ENCODE measurements at regions not wholly inside any gene's neighbourhood (a gene's known extent, or its start where the extent isn't known, plus 50 kb on each side); places are given as distances from the start of the nearest gene placed in this dataset.
A peak's percentile ranks its signal among the peaks of the same experiment; 100 is the strongest.

DNA sequence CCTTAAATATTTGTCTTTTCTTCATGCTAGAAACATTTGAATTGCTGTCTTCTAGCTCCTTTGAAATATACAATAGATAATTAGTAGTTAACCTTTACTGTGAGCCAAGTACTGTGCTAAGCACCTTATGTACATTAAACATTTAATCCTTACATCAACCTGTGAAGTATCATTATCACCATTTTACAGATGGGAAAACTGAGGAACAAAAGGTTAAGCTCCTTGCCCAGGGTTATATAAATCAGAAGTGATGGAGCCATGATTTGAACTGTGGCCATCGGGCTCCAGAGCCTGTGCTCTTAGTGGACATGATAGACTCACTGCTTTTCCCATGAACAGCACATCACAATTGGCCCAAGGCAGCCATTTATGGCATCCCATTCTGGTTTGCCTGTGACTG lies 140.9 kb downstream of the UNC5CL start:
- no peak overlapping the region for H3K4me3 ChIP-seq (ENCODE audit: low read length)
- TF ChIP-seq, protein P1, sequence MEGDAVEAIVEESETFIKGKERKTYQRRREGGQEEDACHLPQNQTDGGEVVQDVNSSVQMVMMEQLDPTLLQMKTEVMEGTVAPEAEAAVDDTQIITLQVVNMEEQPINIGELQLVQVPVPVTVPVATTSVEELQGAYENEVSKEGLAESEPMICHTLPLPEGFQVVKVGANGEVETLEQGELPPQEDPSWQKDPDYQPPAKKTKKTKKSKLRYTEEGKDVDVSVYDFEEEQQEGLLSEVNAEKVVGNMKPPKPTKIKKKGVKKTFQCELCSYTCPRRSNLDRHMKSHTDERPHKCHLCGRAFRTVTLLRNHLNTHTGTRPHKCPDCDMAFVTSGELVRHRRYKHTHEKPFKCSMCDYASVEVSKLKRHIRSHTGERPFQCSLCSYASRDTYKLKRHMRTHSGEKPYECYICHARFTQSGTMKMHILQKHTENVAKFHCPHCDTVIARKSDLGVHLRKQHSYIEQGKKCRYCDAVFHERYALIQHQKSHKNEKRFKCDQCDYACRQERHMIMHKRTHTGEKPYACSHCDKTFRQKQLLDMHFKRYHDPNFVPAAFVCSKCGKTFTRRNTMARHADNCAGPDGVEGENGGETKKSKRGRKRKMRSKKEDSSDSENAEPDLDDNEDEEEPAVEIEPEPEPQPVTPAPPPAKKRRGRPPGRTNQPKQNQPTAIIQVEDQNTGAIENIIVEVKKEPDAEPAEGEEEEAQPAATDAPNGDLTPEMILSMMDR (IDR thresholded peaks at IDR 0.05; ENCODE audit: insufficient read depth, low read depth, low read length, missing control alignments), result no peak
- DNase-seq (ENCODE audit: low read depth), result no peak

DNA sequence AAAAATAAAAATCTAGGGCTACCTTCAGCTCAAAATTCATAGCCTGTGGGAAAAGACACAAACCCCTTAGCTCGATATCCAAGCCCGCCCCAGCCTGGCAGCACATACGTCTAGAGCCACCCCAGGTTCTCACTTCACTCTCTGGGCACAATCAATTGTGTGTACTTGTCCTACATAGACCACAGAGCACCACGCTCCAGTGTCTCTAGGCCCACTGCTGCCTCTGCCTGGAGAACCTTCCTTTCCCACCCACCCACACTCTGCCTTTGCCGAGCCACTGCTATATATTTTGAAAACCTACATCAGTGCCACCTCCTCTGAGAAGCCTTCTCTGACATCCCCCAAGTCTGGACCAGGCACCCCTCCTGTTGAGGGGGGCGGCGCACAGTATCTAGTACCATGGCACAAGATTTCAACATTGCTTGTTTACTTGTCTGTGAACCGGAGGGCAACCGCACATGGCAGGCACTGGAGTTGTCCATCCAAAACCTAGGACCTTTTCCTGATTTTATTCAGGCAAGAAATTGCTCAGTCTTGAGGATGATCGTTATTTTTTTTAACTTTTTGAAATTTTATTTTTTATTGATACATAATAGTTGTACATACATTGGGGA lies 141.5 kb downstream of the UNC5CL start:
- DNase-seq (ENCODE audit: low read depth), result no peak
- TF ChIP-seq, protein P1 (IDR thresholded peaks at IDR 0.05; ENCODE audit: insufficient read depth, low read depth, low read length, missing control alignments), result no peak
- H3K4me3 ChIP-seq (ENCODE audit: low read length), result no peak overlapping the region

DNA sequence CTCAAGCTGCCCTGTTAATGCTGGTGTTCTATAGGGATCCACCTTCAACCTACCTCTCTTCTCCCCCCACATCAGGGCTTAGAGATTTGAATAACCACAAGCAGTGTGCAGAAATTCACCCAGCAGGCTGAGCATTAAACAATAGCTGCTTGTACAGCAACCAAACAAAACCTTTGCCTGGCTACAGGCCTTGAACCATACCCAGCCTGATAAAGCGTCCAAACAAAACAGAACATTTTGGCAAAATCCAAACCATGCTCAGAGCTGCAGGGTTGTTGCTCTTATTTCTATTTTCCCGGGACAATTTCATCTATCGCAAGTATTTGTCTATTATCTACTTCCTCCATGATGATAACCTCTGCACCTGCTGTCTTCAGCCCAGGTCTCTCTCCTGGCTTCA lies 142.3 kb downstream of the UNC5CL start:
- DNase-seq (ENCODE audit: low read depth), result no peak
- TF ChIP-seq, protein P1 (IDR thresholded peaks at IDR 0.05; ENCODE audit: insufficient read depth, low read depth, low read length, missing control alignments), result no peak
- H3K4me3 ChIP-seq (ENCODE audit: low read length), result no peak overlapping the region

DNA sequence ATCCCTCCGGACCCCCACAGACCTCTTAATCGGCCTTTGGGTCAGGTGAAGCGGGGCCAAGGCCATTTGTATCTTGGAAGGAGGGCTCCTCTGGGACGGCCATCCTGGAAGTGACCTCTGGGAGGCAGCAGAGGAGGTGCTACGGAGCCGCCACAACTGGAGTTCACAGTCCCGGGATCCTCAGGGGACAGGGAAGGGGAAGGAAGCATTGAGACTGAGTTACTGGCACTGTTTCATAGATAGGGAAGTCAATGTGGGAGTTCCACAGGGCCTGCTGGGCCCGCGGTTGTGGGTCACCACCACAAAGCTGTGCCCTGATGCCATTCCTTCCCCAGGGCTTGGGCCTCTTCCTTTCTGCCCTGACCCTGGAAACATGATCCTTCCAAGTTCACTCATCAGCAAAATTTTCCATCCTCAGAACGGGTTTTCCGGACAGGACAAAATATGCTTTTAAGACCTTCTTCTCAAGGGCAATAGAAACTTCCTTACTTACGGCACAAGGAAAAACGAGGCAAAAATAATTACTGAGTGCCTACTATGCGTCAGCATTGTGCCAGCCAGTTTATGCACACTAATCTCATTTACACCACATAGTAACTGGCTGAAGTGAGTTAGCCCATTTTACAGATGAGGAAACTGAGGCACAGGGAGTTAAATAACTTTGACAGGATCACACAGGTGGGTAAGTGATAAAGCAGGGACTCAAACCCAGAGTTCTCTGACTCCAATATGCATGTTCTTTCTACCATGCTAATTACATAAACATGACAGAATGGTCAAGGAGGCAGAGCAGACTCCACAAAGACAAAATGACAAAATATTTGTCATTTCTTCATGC lies 143.8 kb downstream of the UNC5CL start:
- no peak overlapping the region for H3K4me3 ChIP-seq (ENCODE audit: low read length)
- peak; percentile 64 for DNase-seq (ENCODE audit: low read depth)
- TF ChIP-seq, protein P1 (IDR thresholded peaks at IDR 0.05; ENCODE audit: insufficient read depth, low read depth, low read length, missing control alignments), result peak; percentile 65

DNA sequence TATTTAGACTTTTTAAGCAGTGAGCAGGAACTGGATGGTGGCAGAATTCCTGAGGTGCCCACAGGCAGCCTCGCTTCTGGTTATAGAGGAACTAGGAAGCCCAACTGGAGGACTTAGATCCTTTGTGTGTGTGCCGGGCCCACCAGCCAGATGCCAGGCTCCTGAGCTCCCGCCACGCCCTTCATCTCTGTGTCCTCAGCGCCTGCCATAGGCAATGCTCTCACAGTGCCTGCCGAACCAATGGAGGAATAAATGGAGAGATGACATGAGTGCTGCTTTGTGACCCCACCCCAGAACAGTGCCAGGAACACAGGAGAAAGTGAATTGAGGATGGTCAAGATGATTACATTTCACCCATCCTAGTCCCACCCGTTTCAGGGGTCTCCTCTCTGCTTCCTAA lies 146.0 kb downstream of the UNC5CL start:
- DNase-seq (ENCODE audit: low read depth), result no peak
- TF ChIP-seq, protein P1 (IDR thresholded peaks at IDR 0.05; ENCODE audit: insufficient read depth, low read depth, low read length, missing control alignments), result no peak
- no peak overlapping the region for H3K4me3 ChIP-seq (ENCODE audit: low read length)

DNA sequence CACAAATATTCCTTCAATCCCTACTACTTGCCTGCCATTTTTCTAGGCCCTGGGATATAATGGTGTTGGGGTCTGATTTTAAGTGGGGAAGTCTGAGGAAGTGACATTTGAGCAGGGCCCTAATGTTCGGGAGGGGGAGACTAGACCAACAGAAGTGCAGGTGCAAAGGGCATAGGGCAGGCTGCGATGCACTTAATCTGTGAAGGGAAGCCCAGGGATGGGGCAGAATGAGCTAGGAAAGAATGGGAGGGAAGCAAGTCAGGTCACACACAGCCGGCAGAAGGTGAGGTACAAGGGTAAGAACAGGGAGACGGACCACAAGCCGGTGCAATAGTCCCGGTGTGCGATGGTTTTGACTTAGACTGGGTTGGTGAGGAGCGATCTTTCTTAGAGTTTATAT lies 146.8 kb downstream of the UNC5CL start:
- H3K4me3 ChIP-seq (ENCODE audit: low read length), result no peak overlapping the region
- TF ChIP-seq, protein P1 (IDR thresholded peaks at IDR 0.05; ENCODE audit: insufficient read depth, low read depth, low read length, missing control alignments), result no peak
- DNase-seq (ENCODE audit: low read depth), result no peak
